Liver (tissue), 3 donors: ENCODE measurements at regions not wholly inside any gene's neighbourhood (a gene's known extent, or its start where the extent isn't known, plus 50 kb on each side); places are given as distances from the start of the nearest gene placed in this dataset.

Experiments
- GABPA ChIP-seq, 2 donors: IDR thresholded peaks in 1 of 2; conservative IDR thresholded peaks in 1 of 2; 2 replicates each; pipeline ENCODE4 v1.6.1; 2016; ENCODE audit warnings: antibody characterized with exemption in 2 of 2, mild to moderate bottlenecking in 1 of 2, moderate library complexity in 1 of 2
- HNF4A ChIP-seq, 2 donors: conservative IDR thresholded peaks; 2 replicates each; pipeline ENCODE4 v1.6.1; 2016; ENCODE audit warnings: antibody characterized with exemption in 2 of 2, mild to moderate bottlenecking in 2 of 2
- JUND ChIP-seq, 2 donors: IDR thresholded peaks; 2 replicates each; pipeline ENCODE4 v1.6.1; 2016; ENCODE audit warnings: antibody characterized with exemption in 2 of 2
- RAD21 ChIP-seq, 2 donors: IDR thresholded peaks; 2 replicates each; pipeline ENCODE4 v1.6.1; 2016; ENCODE audit warnings: antibody characterized with exemption in 2 of 2, mild to moderate bottlenecking in 2 of 2
- RXRA ChIP-seq, 2 donors: IDR thresholded peaks; 2 replicates each; pipeline ENCODE4 v1.6.1; 2017 to 2018; ENCODE audit warnings: antibody characterized with exemption in 2 of 2, mild to moderate bottlenecking in 1 of 2
- TAF1 ChIP-seq: conservative IDR thresholded peaks from 2 replicates; pipeline ENCODE4 v1.6.1; 2016; ENCODE audit warnings: antibody characterized with exemption, mild to moderate bottlenecking
- YY1 ChIP-seq: IDR thresholded peaks from 2 replicates; pipeline ENCODE4 v1.6.1; 2016; ENCODE audit warnings: antibody characterized with exemption, mild to moderate bottlenecking
- TF ChIP-seq, protein P1 (sequence below): fragments of 150-350 bp; IDR thresholded peaks from 2 replicates; pipeline ENCODE4 v1.5.1; 2017; ENCODE audit warnings: improper control_type of control experiment, low read depth, low read length; ENCODE audit not compliant: missing input control
- TF ChIP-seq, protein P2 (sequence below): IDR thresholded peaks from 2 replicates; pipeline ENCODE4 v1.6.1; 2016; ENCODE audit warnings: antibody characterized with exemption
- TF ChIP-seq, protein P3 (sequence below): IDR thresholded peaks from 2 replicates; pipeline ENCODE4 v1.6.1; 2016; ENCODE audit warnings: antibody characterized with exemption, mild to moderate bottlenecking
- TF ChIP-seq, protein P4 (sequence below): IDR thresholded peaks from 2 replicates; pipeline ENCODE4 v1.6.1; 2016; ENCODE audit warnings: antibody characterized with exemption
- donor health status: healthy.
- donor health status: healthy.

DNA sequence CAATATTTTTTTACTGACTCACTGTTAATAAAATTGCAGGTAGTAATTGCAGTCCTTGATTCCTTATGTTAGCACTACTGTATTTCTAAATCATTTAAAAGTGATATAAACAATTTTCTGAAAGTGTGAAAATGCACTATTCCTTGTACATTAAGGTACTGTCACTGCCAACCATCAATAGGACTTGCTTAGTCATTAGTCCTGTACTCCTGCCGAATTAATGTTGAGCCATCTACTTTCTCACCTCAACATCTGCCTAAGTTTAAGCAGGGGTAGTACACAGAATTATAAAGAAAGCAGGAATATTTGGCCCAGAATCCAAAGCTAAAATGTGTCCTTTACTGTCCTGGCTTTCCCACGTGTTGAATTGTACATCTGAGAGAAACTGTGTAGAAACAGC, 87.0 kb upstream of the TRPC3 start:
- TF ChIP-seq, protein P1, sequence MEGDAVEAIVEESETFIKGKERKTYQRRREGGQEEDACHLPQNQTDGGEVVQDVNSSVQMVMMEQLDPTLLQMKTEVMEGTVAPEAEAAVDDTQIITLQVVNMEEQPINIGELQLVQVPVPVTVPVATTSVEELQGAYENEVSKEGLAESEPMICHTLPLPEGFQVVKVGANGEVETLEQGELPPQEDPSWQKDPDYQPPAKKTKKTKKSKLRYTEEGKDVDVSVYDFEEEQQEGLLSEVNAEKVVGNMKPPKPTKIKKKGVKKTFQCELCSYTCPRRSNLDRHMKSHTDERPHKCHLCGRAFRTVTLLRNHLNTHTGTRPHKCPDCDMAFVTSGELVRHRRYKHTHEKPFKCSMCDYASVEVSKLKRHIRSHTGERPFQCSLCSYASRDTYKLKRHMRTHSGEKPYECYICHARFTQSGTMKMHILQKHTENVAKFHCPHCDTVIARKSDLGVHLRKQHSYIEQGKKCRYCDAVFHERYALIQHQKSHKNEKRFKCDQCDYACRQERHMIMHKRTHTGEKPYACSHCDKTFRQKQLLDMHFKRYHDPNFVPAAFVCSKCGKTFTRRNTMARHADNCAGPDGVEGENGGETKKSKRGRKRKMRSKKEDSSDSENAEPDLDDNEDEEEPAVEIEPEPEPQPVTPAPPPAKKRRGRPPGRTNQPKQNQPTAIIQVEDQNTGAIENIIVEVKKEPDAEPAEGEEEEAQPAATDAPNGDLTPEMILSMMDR, result no peak
- TF ChIP-seq RAD21 (IDR thresholded peaks at IDR 0.05) (no peak), JUND (IDR thresholded peaks at IDR 0.05) (no peak), TAF1 (no peak), GABPA (IDR thresholded peaks at IDR 0.05 in 1 of 2, conservative IDR thresholded peaks at IDR 0.05 in 1 of 2) (no peak), YY1 (no peak), HNF4A (conservative IDR thresholded peaks at IDR 0.05) (no peak), RXRA (IDR thresholded peaks at IDR 0.05) (no peak)
- TF ChIP-seq, protein P2, sequence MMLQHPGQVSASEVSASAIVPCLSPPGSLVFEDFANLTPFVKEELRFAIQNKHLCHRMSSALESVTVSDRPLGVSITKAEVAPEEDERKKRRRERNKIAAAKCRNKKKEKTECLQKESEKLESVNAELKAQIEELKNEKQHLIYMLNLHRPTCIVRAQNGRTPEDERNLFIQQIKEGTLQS, result no peak
- TF ChIP-seq, protein P3, sequence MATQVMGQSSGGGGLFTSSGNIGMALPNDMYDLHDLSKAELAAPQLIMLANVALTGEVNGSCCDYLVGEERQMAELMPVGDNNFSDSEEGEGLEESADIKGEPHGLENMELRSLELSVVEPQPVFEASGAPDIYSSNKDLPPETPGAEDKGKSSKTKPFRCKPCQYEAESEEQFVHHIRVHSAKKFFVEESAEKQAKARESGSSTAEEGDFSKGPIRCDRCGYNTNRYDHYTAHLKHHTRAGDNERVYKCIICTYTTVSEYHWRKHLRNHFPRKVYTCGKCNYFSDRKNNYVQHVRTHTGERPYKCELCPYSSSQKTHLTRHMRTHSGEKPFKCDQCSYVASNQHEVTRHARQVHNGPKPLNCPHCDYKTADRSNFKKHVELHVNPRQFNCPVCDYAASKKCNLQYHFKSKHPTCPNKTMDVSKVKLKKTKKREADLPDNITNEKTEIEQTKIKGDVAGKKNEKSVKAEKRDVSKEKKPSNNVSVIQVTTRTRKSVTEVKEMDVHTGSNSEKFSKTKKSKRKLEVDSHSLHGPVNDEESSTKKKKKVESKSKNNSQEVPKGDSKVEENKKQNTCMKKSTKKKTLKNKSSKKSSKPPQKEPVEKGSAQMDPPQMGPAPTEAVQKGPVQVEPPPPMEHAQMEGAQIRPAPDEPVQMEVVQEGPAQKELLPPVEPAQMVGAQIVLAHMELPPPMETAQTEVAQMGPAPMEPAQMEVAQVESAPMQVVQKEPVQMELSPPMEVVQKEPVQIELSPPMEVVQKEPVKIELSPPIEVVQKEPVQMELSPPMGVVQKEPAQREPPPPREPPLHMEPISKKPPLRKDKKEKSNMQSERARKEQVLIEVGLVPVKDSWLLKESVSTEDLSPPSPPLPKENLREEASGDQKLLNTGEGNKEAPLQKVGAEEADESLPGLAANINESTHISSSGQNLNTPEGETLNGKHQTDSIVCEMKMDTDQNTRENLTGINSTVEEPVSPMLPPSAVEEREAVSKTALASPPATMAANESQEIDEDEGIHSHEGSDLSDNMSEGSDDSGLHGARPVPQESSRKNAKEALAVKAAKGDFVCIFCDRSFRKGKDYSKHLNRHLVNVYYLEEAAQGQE, result no peak
- TF ChIP-seq, protein P4, sequence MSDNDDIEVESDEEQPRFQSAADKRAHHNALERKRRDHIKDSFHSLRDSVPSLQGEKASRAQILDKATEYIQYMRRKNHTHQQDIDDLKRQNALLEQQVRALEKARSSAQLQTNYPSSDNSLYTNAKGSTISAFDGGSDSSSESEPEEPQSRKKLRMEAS, result no peak
